PC-3 (cell line): ENCODE measurements at regions not wholly inside any gene's neighbourhood (a gene's known extent, or its start where the extent isn't known, plus 50 kb on each side); places are given as distances from the start of the nearest gene placed in this dataset.

ENCODE experiments used
- ATAC-seq: fragments of 200-7000 bp; cut with Tn5 transposase; 2 replicates; pipeline ENCODE4 v1.9.1; 2020; ENCODE audit warnings: mild to moderate bottlenecking, moderate library complexity
- BruUV-seq: library from RNA; stranded (reverse); fragments of 400-500 nt; replicated peaks from 2 replicates; lab custom pipeline; 2021; lab: Mats Ljungman, UMichigan
- CTCF ChIA-PET: fragments of 300-600 bp; sonication (Branson Sonifier 250); formaldehyde crosslinking; loops from one replicate; lab custom pipeline; 2022; ENCODE audit warnings: antibody characterized with exemption; lab: Charles Lee
- POLR2A ChIA-PET: fragments of 300-600 bp; sonication (Branson Sonifier 250); formaldehyde crosslinking; loops from one replicate; lab custom pipeline; 2022; ENCODE audit warnings: antibody characterized with exemption; ENCODE audit not compliant: unreplicated experiment; lab: Charles Lee
- DNase-seq: peaks from one replicate; pipeline ENCODE4 v3.0.0-alpha.2; 2015
- H2AFZ ChIP-seq: fragments of 300-600 bp; sonication (generic); 2 replicates; pipeline ENCODE4 v1.6.0; 2016; ENCODE audit warnings: antibody characterized with exemption, low read length
- H3F3A ChIP-seq: fragments of 300-600 bp; sonication (generic); one replicate; pipeline ENCODE4 v1.6.0; 2017; ENCODE audit warnings: antibody characterized with exemption, low read length, control low read depth, mild to moderate bottlenecking; ENCODE audit not compliant: unreplicated experiment
- H3K27ac ChIP-seq: fragments of 300-600 bp; sonication (generic); 2 replicates; pipeline ENCODE4 v1.5.1; 2016; ENCODE audit warnings: mild to moderate bottlenecking, low read length
- H3K27me3 ChIP-seq: fragments of 300-600 bp; sonication (generic); 2 replicates; pipeline ENCODE4 v1.6.1; 2016; ENCODE audit warnings: low read length, mixed read lengths
- H3K36me3 ChIP-seq: fragments of 300-600 bp; sonication (generic); 2 replicates; pipeline ENCODE4 v1.6.1; 2016; ENCODE audit warnings: low read depth, mixed run types, low read length, mixed read lengths
- H3K4me1 ChIP-seq: fragments of 300-600 bp; sonication (generic); 2 replicates; pipeline ENCODE4 v1.5.1; 2016; ENCODE audit warnings: low read length; ENCODE audit not compliant: insufficient read depth
- H3K4me2 ChIP-seq: fragments of 300-600 bp; sonication (generic); 2 replicates; pipeline ENCODE4 v1.6.0; 2016; ENCODE audit warnings: low read length
- H3K4me3 ChIP-seq: fragments of 300-600 bp; sonication (generic); 2 replicates; pipeline ENCODE4 v1.5.1; 2016; ENCODE audit warnings: mild to moderate bottlenecking, low read length, mixed read lengths
- H3K79me2 ChIP-seq: fragments of 300-600 bp; sonication (generic); 2 replicates; pipeline ENCODE4 v1.6.1; 2017; ENCODE audit warnings: low read length, mixed read lengths
- H3K9ac ChIP-seq: fragments of 300-600 bp; sonication (generic); 2 replicates; pipeline ENCODE4 v1.6.0; 2016; ENCODE audit warnings: mild to moderate bottlenecking, low read length
- H3K9me2 ChIP-seq: fragments of 300-600 bp; sonication (generic); replicated peaks from 2 replicates; pipeline ENCODE4 v1.6.1; 2016; ENCODE audit warnings: mixed run types, low read length, mixed read lengths
- H3K9me3 ChIP-seq: fragments of 300-600 bp; sonication (generic); 2 replicates; pipeline ENCODE4 v1.6.1; 2016; ENCODE audit warnings: low read length, mixed read lengths
- H4K20me1 ChIP-seq: fragments of 300-600 bp; sonication (generic); 2 replicates; pipeline ENCODE4 v1.6.1; 2016; ENCODE audit warnings: low read length, mixed read lengths
- CTCF ChIP-seq: fragments of 300-600 bp; sonication (generic); conservative IDR thresholded peaks from 2 replicates; pipeline ENCODE4 v1.5.1; 2017; ENCODE audit warnings: antibody characterized with exemption, low read depth, mild to moderate bottlenecking, low read length
- EZH2 ChIP-seq: fragments of 300-600 bp; sonication (generic); IDR thresholded peaks from one replicate; pipeline ENCODE4 v1.6.1; 2017; ENCODE audit warnings: antibody characterized with exemption, mild to moderate bottlenecking, low read length; ENCODE audit not compliant: unreplicated experiment
- EZH2phosphoT487 ChIP-seq: fragments of 300-600 bp; sonication (generic); IDR thresholded peaks from 2 replicates; pipeline ENCODE4 v1.6.1; 2018; ENCODE audit warnings: mild to moderate bottlenecking, antibody characterized with exemption, low read length, borderline replicate concordance
- intact Hi-C: fragments of 100-400 bp; cut with micrococcal nuclease; formaldehyde crosslinking; loops from 2 replicates; pipeline ENCODE4 v1.9.0; 2023

DNA sequence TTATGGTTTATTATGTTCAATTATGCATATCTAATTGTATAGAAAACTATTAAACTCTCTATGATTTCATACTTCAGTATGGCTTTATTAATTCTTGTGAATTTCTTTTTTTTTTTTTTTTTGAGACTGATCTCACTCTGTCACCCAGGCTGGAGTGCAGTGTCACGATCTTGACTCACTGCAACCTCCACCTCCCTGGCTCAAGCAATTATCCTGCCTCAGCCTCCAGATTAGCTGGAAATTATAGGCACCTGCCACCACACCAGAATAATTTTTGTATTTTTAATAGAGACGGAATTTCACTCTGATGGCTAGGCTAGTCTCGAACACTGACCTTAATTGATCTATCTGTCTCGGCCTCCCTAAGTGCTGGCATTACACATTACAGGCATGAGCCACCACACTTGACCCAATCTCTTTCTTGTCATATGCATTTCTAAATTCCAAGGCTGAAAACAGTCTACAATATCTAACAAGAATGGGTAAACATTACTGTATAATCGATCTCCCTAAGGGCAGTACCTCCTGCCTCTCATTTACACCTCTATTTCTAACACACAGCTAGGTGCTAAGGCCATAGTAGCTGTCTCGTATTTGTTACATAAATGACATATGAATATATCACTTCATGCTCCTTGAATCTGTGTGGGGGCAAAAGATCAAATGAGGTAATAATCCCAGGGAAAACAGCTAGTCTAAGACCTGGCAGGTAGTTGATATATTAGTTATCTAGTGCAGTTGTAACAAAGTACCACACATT, 258.2 kb upstream of the CDH8 start:
- ChIA-PET POLR2A (no interaction called here), CTCF (no interaction called here)
- DNase-seq, result no peak
- TF ChIP-seq CTCF, result no peak
- no peak for TF ChIP-seq EZH2
- no peak for TF ChIP-seq EZH2phosphoT487
- Histone ChIP-seq H3K9me3 (no peaks in the 10 kb centered on the region), H3K4me2 (no peak overlapping the region), H3K79me2 (no peaks in the 10 kb centered on the region), H3F3A (no peaks in the 10 kb centered on the region), H3K27me3 (no peaks in the 10 kb centered on the region), H3K9ac (no peak overlapping the region), H2AFZ (no peak overlapping the region), H3K4me3 (no peak overlapping the region), H4K20me1 (no peaks in the 10 kb centered on the region), H3K4me1 (no peaks in the 10 kb centered on the region), H3K36me3 (no peaks in the 10 kb centered on the region), H3K9me2 (no peaks in the 10 kb centered on the region), H3K27ac (no peak overlapping the region)
- intact Hi-C loops, result no loop called here
- no TSS peak for BruUV-seq
- no peak for ATAC-seq

DNA sequence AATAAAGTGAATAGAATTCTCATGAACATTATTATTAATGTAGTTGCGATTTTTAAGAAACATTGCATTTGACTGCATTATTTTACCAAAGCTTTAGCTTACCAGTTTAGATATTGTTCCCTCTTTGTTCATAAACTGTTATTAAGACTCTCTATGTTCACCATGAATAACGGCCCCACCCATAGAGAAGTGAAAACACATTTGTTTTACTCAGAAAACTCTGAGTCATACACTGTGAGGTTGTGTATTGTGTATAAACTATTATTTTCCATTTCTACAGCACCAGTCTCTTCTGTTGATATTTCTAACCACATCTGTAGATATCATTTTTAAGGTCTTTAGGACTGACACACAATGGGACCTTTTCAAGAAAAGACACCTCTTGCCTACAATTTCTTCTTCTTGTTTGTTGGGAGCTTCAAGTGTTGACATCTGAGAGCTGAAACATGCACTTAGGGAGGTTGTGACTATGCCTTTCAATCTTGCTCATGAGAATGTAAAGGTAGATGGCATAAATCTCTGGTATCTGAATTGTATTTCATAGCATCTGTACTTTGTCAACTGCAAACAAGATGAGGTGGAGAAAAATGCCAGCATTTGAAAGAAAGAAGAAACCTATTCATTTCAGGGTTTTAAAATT, 252.9 kb upstream of the CDH8 start:
- ATAC-seq (no peak), DNase-seq (no peak)
- no peaks in the 10 kb centered on the region for H3F3A ChIP-seq
- H3K4me1 ChIP-seq, result no peaks in the 10 kb centered on the region
- POLR2A ChIA-PET, result no interaction called here
- BruUV-seq, result no TSS peak
- H4K20me1 ChIP-seq, result no peaks in the 10 kb centered on the region
- intact Hi-C loops, result no loop called here
- no peak overlapping the region for H2AFZ ChIP-seq
- CTCF ChIA-PET, result no interaction called here
- no peak overlapping the region for H3K9ac ChIP-seq
- no peaks in the 10 kb centered on the region for H3K9me3 ChIP-seq
- no peaks in the 10 kb centered on the region for H3K79me2 ChIP-seq
- no peak for TF ChIP-seq CTCF
- no peak for TF ChIP-seq EZH2
- TF ChIP-seq EZH2phosphoT487, result no peak
- no peak overlapping the region for H3K27ac ChIP-seq
- no peak overlapping the region for H3K4me2 ChIP-seq
- no peaks in the 10 kb centered on the region for H3K36me3 ChIP-seq
- no peaks in the 10 kb centered on the region for H3K27me3 ChIP-seq
- no peaks in the 10 kb centered on the region for H3K9me2 ChIP-seq
- no peak overlapping the region for H3K4me3 ChIP-seq

DNA sequence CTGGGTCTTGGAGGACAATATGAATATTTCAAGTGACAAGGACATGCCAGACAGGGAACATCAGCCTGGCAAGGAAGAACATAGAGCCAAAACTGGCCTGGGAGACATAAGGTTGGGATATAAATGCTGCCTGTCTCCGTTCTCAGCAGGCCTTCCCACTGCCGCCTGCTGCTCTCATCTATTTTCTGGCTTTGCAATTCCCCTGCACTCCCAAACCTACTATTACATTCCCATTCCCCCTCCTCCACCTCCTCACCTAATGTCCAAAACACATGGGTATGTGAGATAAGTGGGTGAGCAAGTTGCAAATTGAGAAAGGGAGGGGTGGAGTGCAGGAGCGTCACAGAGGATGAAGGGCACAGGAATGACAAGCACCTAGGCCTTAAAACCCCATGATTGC, 244.3 kb upstream of the CDH8 start:
- Histone ChIP-seq H3K27ac (no peak overlapping the region), H3K9me3 (no peaks in the 10 kb centered on the region), H4K20me1 (no peaks in the 10 kb centered on the region), H3K79me2 (no peaks in the 10 kb centered on the region), H3K4me1 (no peaks in the 10 kb centered on the region), H3F3A (no peaks in the 10 kb centered on the region), H3K36me3 (no peaks in the 10 kb centered on the region), H2AFZ (no peak overlapping the region), H3K4me2 (no peak overlapping the region), H3K4me3 (no peak overlapping the region), H3K27me3 (no peaks in the 10 kb centered on the region), H3K9ac (no peak overlapping the region), H3K9me2 (no peaks in the 10 kb centered on the region)
- DNase-seq (no peak), ATAC-seq (no peak)
- POLR2A ChIA-PET, result no interaction called here
- intact Hi-C loops, result no loop called here
- CTCF ChIA-PET, result no interaction called here
- BruUV-seq, result no TSS peak
- TF ChIP-seq CTCF (no peak), EZH2 (no peak), EZH2phosphoT487 (no peak)
